ENCODE measurements at regions not wholly inside any gene's neighbourhood (a gene's known extent, or its start where the extent isn't known, plus 50 kb on each side); places are given as distances from the start of the nearest gene placed in this dataset.

DNA sequence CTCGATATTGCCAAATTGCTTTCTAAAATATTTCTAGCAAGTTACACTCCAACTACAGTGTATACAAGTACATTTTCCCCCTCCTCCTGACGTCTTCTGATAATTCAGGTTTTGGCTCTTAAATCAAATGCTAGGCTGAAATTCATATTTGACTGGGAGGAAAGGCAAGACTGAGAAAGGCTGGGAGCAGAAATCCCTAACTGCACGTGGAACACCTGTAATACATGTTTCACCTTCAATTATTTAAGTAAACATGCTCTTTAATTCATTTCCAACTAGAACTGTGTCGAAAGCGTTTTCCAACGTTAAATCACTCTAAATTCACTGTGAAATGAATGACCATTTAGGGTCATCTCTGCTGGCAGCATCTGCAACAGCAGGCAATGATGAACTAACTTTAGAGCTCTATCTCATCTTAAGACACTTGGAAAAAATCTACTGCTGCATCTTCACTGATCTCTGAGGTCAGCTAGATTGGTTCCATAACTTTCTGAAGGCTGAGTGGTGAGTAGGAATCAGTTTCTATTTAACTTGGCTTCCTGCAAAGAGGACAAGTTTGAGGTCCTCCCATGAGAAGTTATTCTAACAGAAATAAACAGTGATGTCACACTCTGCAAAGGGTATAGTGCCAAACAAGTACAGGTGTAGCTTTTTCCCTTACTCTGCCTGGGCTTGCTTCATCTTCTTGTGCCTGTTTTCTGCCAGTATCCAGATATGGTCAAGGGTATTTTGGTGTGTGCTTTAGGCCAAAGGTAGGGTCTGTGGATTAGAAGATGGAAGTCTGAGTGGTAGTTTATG is 144.3 kb upstream of the PAK3 start (continued):
- TF ChIP-seq EGR1 (IDR thresholded peaks at IDR 0.05; ENCODE audit: low read depth) (no peak), RAD21 (IDR thresholded peaks at IDR 0.05; ENCODE audit: low read depth) (no peak), POLR2AphosphoS5 (IDR thresholded peaks at IDR 0.05; ENCODE audit: low read depth, low read length) (no peak)

DNA sequence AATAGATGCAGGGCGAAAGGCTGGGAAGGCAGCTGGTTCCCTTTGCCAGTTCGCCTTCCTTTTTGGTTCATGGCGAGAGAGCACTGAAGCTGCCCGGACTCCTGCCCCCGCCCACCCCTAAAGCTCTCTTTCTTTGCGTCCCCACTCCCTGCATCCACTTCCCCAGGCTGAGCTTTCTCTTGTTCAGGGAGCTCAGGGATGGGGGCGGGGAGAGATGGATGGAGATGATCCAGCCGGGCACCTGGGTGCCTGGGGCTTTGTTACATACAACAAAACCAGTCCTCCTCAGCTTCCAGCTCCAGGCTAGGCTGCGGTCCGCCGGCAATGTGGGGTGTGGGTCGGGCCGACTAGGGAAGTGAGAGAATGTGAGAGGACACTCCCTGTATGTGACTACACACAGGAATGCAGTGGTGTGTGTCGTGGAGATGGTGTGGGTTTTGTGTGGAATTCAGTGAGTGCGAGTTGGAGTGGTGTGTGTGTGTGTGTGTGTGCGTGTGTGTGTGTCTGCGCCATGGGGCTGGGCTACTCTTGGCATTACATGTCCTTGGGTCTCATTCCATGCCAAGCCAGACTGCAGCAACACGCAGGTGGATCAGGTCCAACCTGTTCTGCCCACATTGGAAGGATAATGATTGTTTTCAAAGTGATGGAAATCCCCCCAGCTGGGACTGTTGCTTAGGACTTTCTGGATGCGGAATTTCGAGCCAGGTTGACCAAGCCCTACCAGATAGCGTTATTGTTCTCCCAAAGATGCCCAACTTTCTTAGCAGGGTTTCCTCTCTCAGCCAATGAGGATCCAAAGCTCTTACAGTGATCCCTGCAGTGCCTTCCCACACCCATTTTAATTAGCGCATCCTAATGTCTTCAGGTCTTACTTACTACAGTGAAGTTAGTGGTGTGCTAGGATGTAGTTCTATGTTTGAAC is 149.4 kb upstream of the CHRDL1 start:
- TF ChIP-seq SRF (IDR thresholded peaks at IDR 0.05; ENCODE audit: low read depth) (no peak), EZH2phosphoT487 (IDR thresholded peaks at IDR 0.05; ENCODE audit: borderline replicate concordance) (no peak), ZNF274 (IDR thresholded peaks at IDR 0.05; ENCODE audit: low read depth, low read length) (no peak)
- H3K79me2 ChIP-seq (ENCODE audit: insufficient read depth, low read length) = no peaks in the 10 kb centered on the region
- intact Hi-C loops (cut with micrococcal nuclease) = no loop called here
- no peak overlapping the region for H3K4me3 ChIP-seq (replicated peaks in 1 of 2; ENCODE audit: low read depth in 1 of 2, low read length in 2 of 2)
- ChIA-PET RAD21 (ENCODE audit: low non-redundant PET in 1 of 2, low total read pairs in 2 of 2, uncharacterized antibody in 2 of 2, unreplicated experiment in 2 of 2) (no interaction called here), CTCF (no interaction called here), POLR2A (no interaction called here)
- no peak overlapping the region for H3K4me2 ChIP-seq (ENCODE audit: low read length)
- H3K27me3 ChIP-seq (ENCODE audit: insufficient read depth, low read length) = no peaks in the 10 kb centered on the region
- DNase-seq (ENCODE audit: low read depth, low spot score) (no peak), ATAC-seq (no peak)
- no peaks in the 10 kb centered on the region for H3K4me1 ChIP-seq (ENCODE audit: control insufficient read depth in 1 of 2, insufficient read depth in 2 of 2, low read length in 2 of 2)
- no peak overlapping the region for H2AFZ ChIP-seq (ENCODE audit: low read depth, low read length, poor library complexity, severe bottlenecking)
- no peaks in the 10 kb centered on the region for H3K9me2 ChIP-seq (ENCODE audit: insufficient read depth)
- no peaks in the 10 kb centered on the region for H4K20me1 ChIP-seq (ENCODE audit: insufficient read depth)
- H3K36me3 ChIP-seq (ENCODE audit: control insufficient read depth in 1 of 2, insufficient read depth in 2 of 2, low read length in 2 of 2) = no peaks in the 10 kb centered on the region
- no TSS peak for BruUV-seq (replicated peaks)
- H3K9me3 ChIP-seq (ENCODE audit: control insufficient read depth in 1 of 2, insufficient read depth in 1 of 2, low read depth in 1 of 2, low read length in 2 of 2) = no peaks in the 10 kb centered on the region
- H3K27ac ChIP-seq (ENCODE audit: low read depth, low read length) = no peak overlapping the region
- no peak overlapping the region for H3K9ac ChIP-seq (ENCODE audit: low read length)
